GM21367 (cell line): ENCODE measurements at regions not wholly inside any gene's neighbourhood (a gene's known extent, or its start where the extent isn't known, plus 50 kb on each side); places are given as distances from the start of the nearest gene placed in this dataset.

ENCODE experiments used
- ATAC-seq: cut with Tn5 transposase; IDR thresholded peaks from one replicate; pipeline ENCODE4 v1.9.1; 2021; ENCODE audit not compliant: unreplicated experiment

GRCh38 chr12:11565752-11566151, 83.7 kb upstream of the ETV6 start:
- no peak for ATAC-seq

- peak; percentile 21 for ATAC-seq
Measured at GRCh38 chr12:11568155-11568761, 81.2 kb upstream of the ETV6 start.

GRCh38 chr12:11568762-11569478, 80.6 kb upstream of the ETV6 start:
- peak; percentile 89 for ATAC-seq

- ATAC-seq, result no peak
Measured at GRCh38 chr12:11569716-11570115, 79.8 kb upstream of the ETV6 start.

- no peak for ATAC-seq
Measured at GRCh38 chr12:11573880-11574279, 75.6 kb upstream of the ETV6 start.

- ATAC-seq, result no peak
Measured at GRCh38 chr12:11576104-11576503, 73.4 kb upstream of the ETV6 start.

GRCh38 chr12:11577658-11578260, 71.7 kb upstream of the ETV6 start:
- no peak for ATAC-seq

- peak; percentile 64 for ATAC-seq
Measured at GRCh38 chr12:11578461-11578993, 70.9 kb upstream of the ETV6 start.

GRCh38 chr12:11580125-11580751, 69.2 kb upstream of the ETV6 start:
- no peak for ATAC-seq

- ATAC-seq, result no peak
Measured at GRCh38 chr12:11581179-11581755, 68.2 kb upstream of the ETV6 start.

GRCh38 chr12:11584221-11584855, 65.1 kb upstream of the ETV6 start:
- ATAC-seq, result no peak

- no peak for ATAC-seq
Measured at GRCh38 chr12:11592484-11592883, 57.0 kb upstream of the ETV6 start.

GRCh38 chr12:11593013-11593412, 56.5 kb upstream of the ETV6 start:
- ATAC-seq, result no peak

GRCh38 chr12:11595080-11595479, 54.4 kb upstream of the ETV6 start:
- no peak for ATAC-seq

GRCh38 chr12:11596141-11596540, 53.3 kb upstream of the ETV6 start:
- no peak for ATAC-seq

- ATAC-seq, result no peak
Measured at GRCh38 chr12:11598900-11599299, 50.6 kb upstream of the ETV6 start.
